Body of pancreas (tissue), 4 donors: ENCODE measurements at regions not wholly inside any gene's neighbourhood (a gene's known extent, or its start where the extent isn't known, plus 50 kb on each side); places are given as distances from the start of the nearest gene placed in this dataset.

Source experiments
- CTCF ChIP-seq, 7 experiments: fragments of 450-650 bp in 4 of 7; fragments of 200-600 bp in 3 of 7; sonication (generic) in 3 of 7; IDR thresholded peaks; one replicate each; pipeline ENCODE4 v1.5.1; 2016 to 2019; ENCODE audit warnings: antibody characterized with exemption in 7 of 7
- POLR2A ChIP-seq, 3 donors: fragments of 450-650 bp; IDR thresholded peaks; one replicate each; pipeline ENCODE4 v1.6.1; 2016; ENCODE audit warnings: antibody characterized with exemption in 3 of 3, mild to moderate bottlenecking in 2 of 3

- TF ChIP-seq CTCF (IDR thresholded peaks at IDR 0.05) (no peak), POLR2A (IDR thresholded peaks at IDR 0.05) (no peak)
These were observed 290.7 kb upstream of the IL12B start for GRCh38 chr5:159620853-159621540.
